Esophagus (tissue), 2 donors: ENCODE measurements at regions not wholly inside any gene's neighbourhood (a gene's known extent, or its start where the extent isn't known, plus 50 kb on each side); places are given as distances from the start of the nearest gene placed in this dataset.

Experiments used
- H3K27ac ChIP-seq, 2 donors: one replicate each; pipeline ENCODE4 v1.5.1; 2013; ENCODE audit warnings: low read depth in 2 of 2, mild to moderate bottlenecking in 2 of 2, inconsistent platforms in 1 of 2, low read length in 1 of 2, moderate library complexity in 1 of 2
- H3K27me3 ChIP-seq, 2 donors: one replicate each; pipeline ENCODE4 v1.6.1; 2013; ENCODE audit warnings: low read length in 2 of 2, control low read depth in 1 of 2, mild to moderate bottlenecking in 1 of 2; ENCODE audit not compliant: insufficient read depth in 2 of 2, control insufficient read depth in 1 of 2
- H3K36me3 ChIP-seq, 2 donors: one replicate each; pipeline ENCODE4 v1.6.1; 2013; ENCODE audit warnings: low read length in 1 of 2; ENCODE audit not compliant: control insufficient read depth in 2 of 2, insufficient read depth in 2 of 2
- H3K4me1 ChIP-seq, 2 donors: one replicate each; pipeline ENCODE4 v1.6.1; 2013; ENCODE audit warnings: low read length in 1 of 2; ENCODE audit not compliant: control insufficient read depth in 2 of 2, insufficient read depth in 2 of 2
- H3K4me3 ChIP-seq, 2 donors: one replicate each; pipeline ENCODE4 v1.5.1; 2013; ENCODE audit warnings: low read length in 2 of 2, mild to moderate bottlenecking in 2 of 2, low read depth in 1 of 2, moderate library complexity in 1 of 2
- H3K9me3 ChIP-seq, 2 donors: one replicate each; pipeline ENCODE4 v1.6.1; 2013; ENCODE audit warnings: mild to moderate bottlenecking in 2 of 2, low read depth in 1 of 2, low read length in 1 of 2, moderate library complexity in 1 of 2; ENCODE audit not compliant: control insufficient read depth in 2 of 2, insufficient read depth in 1 of 2
- WGBS, 2 donors: extraction: QIAGEN DNeasy Blood & Tissue Kit; methylation state at CpG; one replicate each; pipeline ENCODE4 v1.1.7; 2013; 5-methylcytosine and 5-hydroxymethylcytosine counted together
- donor health status: healthy with polysubstance abuse.
- donor health status: Bipolar disorder and iron deficiency.

GRCh38 chrX:78388663-78389062 lies 61.3 kb upstream of the CYSLTR1 start:
- WGBS, 2 donors = 77 to 98% methylated on average over 2 of the region's 2 CpGs
- peaks cover 0 to 7% of the 10 kb centered on the region in 2 donors for H3K9me3 ChIP-seq
- H3K27ac ChIP-seq = no peak overlapping the region
- no peaks in the 10 kb centered on the region for H3K4me1 ChIP-seq
- H3K4me3 ChIP-seq = no peak overlapping the region
- no peaks in the 10 kb centered on the region for H3K27me3 ChIP-seq
- H3K36me3 ChIP-seq = no peaks in the 10 kb centered on the region

- Histone ChIP-seq H3K4me1 (no peaks in the 10 kb centered on the region), H3K9me3 (peaks cover 0 to 7% of the 10 kb centered on the region in 2 donors), H3K36me3 (no peaks in the 10 kb centered on the region), H3K27me3 (no peaks in the 10 kb centered on the region), H3K27ac (no peak overlapping the region), H3K4me3 (no peak overlapping the region)
Observed at GRCh38 chrX:78387364-78387763, 60.0 kb upstream of the CYSLTR1 start.

GRCh38 chrX:78384486-78384885 lies 57.1 kb upstream of the CYSLTR1 start:
- H3K9me3 ChIP-seq = peaks cover 0 to 7% of the 10 kb centered on the region in 2 donors

GRCh38 chrX:78383594-78383993 lies 56.2 kb upstream of the CYSLTR1 start:
- no peaks in the 10 kb centered on the region for H3K36me3 ChIP-seq
- H3K27ac ChIP-seq = no peak overlapping the region
- H3K27me3 ChIP-seq = no peaks in the 10 kb centered on the region
- H3K4me3 ChIP-seq = no peak overlapping the region
- H3K4me1 ChIP-seq = no peaks in the 10 kb centered on the region
- H3K9me3 ChIP-seq = peaks cover 0 to 5% of the 10 kb centered on the region in 2 donors
- WGBS, 2 donors = 51 to 80% methylated on average over 3 of the region's 3 CpGs

More at GRCh38 chrX:78384486-78384885, 57.1 kb upstream of the CYSLTR1 start:
- Histone ChIP-seq H3K27me3 (no peaks in the 10 kb centered on the region), H3K27ac (no peak overlapping the region), H3K4me1 (no peaks in the 10 kb centered on the region), H3K36me3 (no peaks in the 10 kb centered on the region), H3K4me3 (no peak overlapping the region)

- no peaks in the 10 kb centered on the region for H3K27me3 ChIP-seq
- no peaks in the 10 kb centered on the region for H3K4me1 ChIP-seq
- H3K27ac ChIP-seq = no peak overlapping the region
- 19 to 31% methylated on average over 2 of the region's 2 CpGs for WGBS, 2 donors
- H3K36me3 ChIP-seq = no peaks in the 10 kb centered on the region
- H3K9me3 ChIP-seq = no peaks in the 10 kb centered on the region
- H3K4me3 ChIP-seq = no peak overlapping the region
Observed at GRCh38 chrX:78378476-78379115, 51.2 kb upstream of the CYSLTR1 start.
